HepG2 (cell line): ENCODE measurements at regions not wholly inside any gene's neighbourhood (a gene's known extent, or its start where the extent isn't known, plus 50 kb on each side); places are given as distances from the start of the nearest gene placed in this dataset.

Source experiments
- ATAC-seq: fragments of 200-7000 bp; cut with Tn5 transposase; 3 replicates; pipeline ENCODE4 v1.9.1; 2020; ENCODE audit warnings: mild to moderate bottlenecking, moderate library complexity
- BruUV-seq: library from RNA; stranded (reverse); fragments of 400-500 nt; replicated peaks from 2 replicates; lab custom pipeline; 2021; lab: Mats Ljungman, UMichigan
- CTCF ChIA-PET: fragments of 300-600 bp; formaldehyde crosslinking; extraction: SDS; loops from one replicate; lab custom pipeline; 2021; ENCODE audit warnings: low total read pairs, inconsistent platforms, low intra/inter-chr PET ratio; lab: Yijun Ruan, JAX
- POLR2A ChIA-PET: fragments of 350-600 bp; sonication (Branson Sonifier 250); formaldehyde crosslinking; loops from one replicate; lab custom pipeline; 2020; ENCODE audit warnings: antibody characterized with exemption, inconsistent platforms; lab: Yijun Ruan, JAX
- DNase-seq: peaks from one replicate; pipeline ENCODE4 v3.0.0-alpha.2; 2015; ENCODE audit warnings: low spot score
- FAIRE-seq: peaks from 3 replicates; lab custom pipeline; 2011; peaks lifted over from hg19 to GRCh38; lab: Jason Lieb, UNC
- H2AFZ ChIP-seq: one replicate; pipeline ENCODE4 v1.6.1; 2011; ENCODE audit warnings: low read length, inconsistent platforms
- H3K27ac ChIP-seq: fragments of 300-600 bp; 3 replicates; pipeline ENCODE4 v1.8.0; 2011; ENCODE audit warnings: mixed run types, mild to moderate bottlenecking, mixed read lengths, low read length, inconsistent platforms; ENCODE audit not compliant: insufficient read depth; ENCODE audit errors: extremely low read length
- H3K27me3 ChIP-seq, 2 experiments: fragments of 200-600 bp in 1 of 2; 2 replicates in 1 of 2; 3 replicates in 1 of 2; pipeline versions ENCODE4 v1.6.0 to v1.8.0; 2011; ENCODE audit warnings: low read length in 2 of 2, mild to moderate bottlenecking in 2 of 2, moderate library complexity in 2 of 2, inconsistent platforms in 1 of 2; ENCODE audit not compliant: insufficient read depth in 2 of 2, control insufficient read depth in 1 of 2
- H3K36me3 ChIP-seq, 2 experiments: fragments of 200-600 bp in 1 of 2; replicated peaks in 1 of 2; 2 replicates in 1 of 2; 3 replicates in 1 of 2; pipeline versions ENCODE4 v1.5.1 to v1.8.0; 2011; ENCODE audit warnings: low read length in 2 of 2, inconsistent platforms in 1 of 2; ENCODE audit not compliant: insufficient read depth in 2 of 2, control insufficient read depth in 1 of 2
- H3K4me1 ChIP-seq: 2 replicates; pipeline ENCODE4 v1.5.1; 2012; ENCODE audit warnings: low read length, inconsistent platforms; ENCODE audit not compliant: insufficient read depth
- H3K4me2 ChIP-seq: 2 replicates; pipeline ENCODE4 v1.6.0; 2011; ENCODE audit warnings: low read depth, low read length, inconsistent platforms
- H3K4me3 ChIP-seq, 3 experiments: fragments of 200-600 bp in 1 of 3; sonication (generic), shearing (Covaris generic) in 1 of 3; replicated peaks in 1 of 3; 2 replicates each; pipeline ENCODE4 v1.5.1; 2011 to 2016; ENCODE audit warnings: low read length in 3 of 3, inconsistent platforms in 2 of 3, low read depth in 2 of 3, mild to moderate bottlenecking in 2 of 3, control low read depth in 1 of 3, mixed read lengths in 1 of 3; ENCODE audit not compliant: insufficient read depth in 1 of 3
- H3K79me2 ChIP-seq: one replicate; pipeline ENCODE4 v1.6.1; 2011; ENCODE audit warnings: low read length, inconsistent platforms; ENCODE audit not compliant: insufficient read depth
- H3K9ac ChIP-seq: 2 replicates; pipeline ENCODE4 v1.6.0; 2011; ENCODE audit warnings: mild to moderate bottlenecking, low read depth, low read length, inconsistent platforms; ENCODE audit not compliant: insufficient read depth
- H3K9me3 ChIP-seq: 2 replicates; pipeline ENCODE4 v1.5.1; 2012; ENCODE audit warnings: mild to moderate bottlenecking, low read length
- H4K20me1 ChIP-seq: 2 replicates; pipeline ENCODE4 v1.6.0; 2011; ENCODE audit warnings: inconsistent platforms, mild to moderate bottlenecking, low read length, moderate library complexity; ENCODE audit not compliant: insufficient read depth
- EP300 ChIP-seq, 3 experiments: sonication (generic) in 1 of 3; formaldehyde crosslinking in 1 of 3; IDR thresholded peaks; 2 replicates each; pipeline versions ENCODE4 v1.5.1 to v1.6.1; 2011 to 2020; ENCODE audit warnings: low read depth in 2 of 3, low read length in 2 of 3, borderline replicate concordance in 1 of 3, improper control_type of control experiment in 1 of 3, mild to moderate bottlenecking in 1 of 3, missing genetic modification reagents in 1 of 3, moderate library complexity in 1 of 3
- GZF1 ChIP-seq: sonication (generic); formaldehyde crosslinking; IDR thresholded peaks from 2 replicates; pipeline ENCODE4 v1.5.1; 2020; ENCODE audit warnings: mild to moderate bottlenecking, missing genetic modification reagents
- KDM5A ChIP-seq: fragments of 200-600 bp; sonication (generic); IDR thresholded peaks from 2 replicates; pipeline ENCODE4 v1.7.0; 2018; ENCODE audit warnings: antibody characterized with exemption, mild to moderate bottlenecking, low read length, borderline replicate concordance
- LBX2 ChIP-seq: sonication (generic); formaldehyde crosslinking; IDR thresholded peaks from 2 replicates; pipeline ENCODE4 v1.5.0; 2020; ENCODE audit warnings: missing genetic modification reagents, mild to moderate bottlenecking, borderline replicate concordance
- MBD4 ChIP-seq: IDR thresholded peaks from 2 replicates; pipeline ENCODE4 v1.6.1; 2012; ENCODE audit warnings: low read length, inconsistent platforms, borderline replicate concordance
- MEIS1 ChIP-seq: sonication (generic); formaldehyde crosslinking; IDR thresholded peaks from 2 replicates; pipeline ENCODE4 v1.9.0; 2021; ENCODE audit warnings: mild to moderate bottlenecking, missing genetic modification reagents, moderate library complexity, borderline replicate concordance
- POLR2AphosphoS2 ChIP-seq: IDR thresholded peaks from 2 replicates; pipeline ENCODE4 v1.6.1; 2011; ENCODE audit warnings: low read depth, low read length, improper control_type of control experiment
- SOX5 ChIP-seq: IDR thresholded peaks from 2 replicates; pipeline ENCODE4 v1.6.1; 2016; ENCODE audit warnings: borderline replicate concordance
- ZBTB3 ChIP-seq: sonication (generic); formaldehyde crosslinking; IDR thresholded peaks from 2 replicates; pipeline ENCODE4 v1.4.0; 2020; ENCODE audit warnings: low read depth, mild to moderate bottlenecking, moderate library complexity, missing genetic modification reagents, borderline replicate concordance
- ZNF446 ChIP-seq: sonication (generic); formaldehyde crosslinking; IDR thresholded peaks from 2 replicates; pipeline ENCODE4 v1.5.0; 2020; ENCODE audit warnings: mild to moderate bottlenecking, missing genetic modification reagents
- ZNF788 ChIP-seq: sonication (generic); formaldehyde crosslinking; IDR thresholded peaks from 2 replicates; pipeline ENCODE4 v1.5.0; 2020; ENCODE audit warnings: mild to moderate bottlenecking, missing genetic modification reagents, borderline replicate concordance
- ZNF850 ChIP-seq: sonication (generic); formaldehyde crosslinking; conservative IDR thresholded peaks from 2 replicates; pipeline ENCODE4 v1.9.0; 2021; ENCODE audit warnings: mild to moderate bottlenecking, missing genetic modification reagents
- WGBS: methylation state at CpG from one replicate; pipeline ENCODE4 v1.1.6; 2017; ENCODE audit warnings: low lambda C conversion rate; 5-methylcytosine and 5-hydroxymethylcytosine counted together
- in situ Hi-C: cut with HindIII; loops from 2 replicates; pipeline ENCODE4 v1.10.0; 2017; ENCODE audit warnings: low pct_unique_long_range_greater_than_20kb; ENCODE audit not compliant: extremely low pct_ligation_motif_present
- intact Hi-C: fragments of 100-400 bp; cut with micrococcal nuclease; formaldehyde crosslinking; loops from one replicate; pipeline ENCODE4 v1.10.0; 2022; ENCODE audit not compliant: unreplicated experiment
- TF ChIP-seq, protein P1 (sequence below): sonication (generic); formaldehyde crosslinking; IDR thresholded peaks from 2 replicates; pipeline ENCODE4 v1.9.0; 2021; ENCODE audit warnings: missing genetic modification reagents, mild to moderate bottlenecking, borderline replicate concordance
- TF ChIP-seq, protein P2 (sequence below): sonication (generic); formaldehyde crosslinking; IDR thresholded peaks from 2 replicates; pipeline ENCODE4 v1.4.0; 2020; ENCODE audit warnings: missing genetic modification reagents

- H3K27ac ChIP-seq, result no peak overlapping the region
- no peak overlapping the region for H2AFZ ChIP-seq
- H3K4me3 ChIP-seq, result no peak overlapping the region
- FAIRE-seq, result no peak
- ChIA-PET POLR2A (no interaction called here), CTCF (no interaction called here)
- intact Hi-C loops (no loop called here), in situ Hi-C loops (no loop called here)
- H3K9ac ChIP-seq, result no peak overlapping the region
- no peak for TF ChIP-seq EP300 (IDR thresholded peaks at IDR 0.05; ENCODE audit: low read depth in 2 of 2, low read length in 2 of 2)
- no peak for TF ChIP-seq EP300 (CRISPR knock-in tag; IDR thresholded peaks at IDR 0.05; ENCODE audit: borderline replicate concordance)
- TF ChIP-seq MEIS1 (CRISPR knock-in tag), result no peak
- no peak for TF ChIP-seq SOX5 (CRISPR knock-in tag)
- TF ChIP-seq, protein P1, sequence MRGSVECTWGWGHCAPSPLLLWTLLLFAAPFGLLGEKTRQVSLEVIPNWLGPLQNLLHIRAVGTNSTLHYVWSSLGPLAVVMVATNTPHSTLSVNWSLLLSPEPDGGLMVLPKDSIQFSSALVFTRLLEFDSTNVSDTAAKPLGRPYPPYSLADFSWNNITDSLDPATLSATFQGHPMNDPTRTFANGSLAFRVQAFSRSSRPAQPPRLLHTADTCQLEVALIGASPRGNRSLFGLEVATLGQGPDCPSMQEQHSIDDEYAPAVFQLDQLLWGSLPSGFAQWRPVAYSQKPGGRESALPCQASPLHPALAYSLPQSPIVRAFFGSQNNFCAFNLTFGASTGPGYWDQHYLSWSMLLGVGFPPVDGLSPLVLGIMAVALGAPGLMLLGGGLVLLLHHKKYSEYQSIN, result no peak
- no peak for TF ChIP-seq ZNF788 (CRISPR knock-in tag)
- no peak for TF ChIP-seq LBX2 (CRISPR knock-in tag)
- TF ChIP-seq KDM5A, result no peak
- TF ChIP-seq MBD4, result no peak
- no peak for TF ChIP-seq ZNF446 (CRISPR knock-in tag)
- no peak for TF ChIP-seq ZBTB3 (CRISPR knock-in tag)
- TF ChIP-seq, protein P2, sequence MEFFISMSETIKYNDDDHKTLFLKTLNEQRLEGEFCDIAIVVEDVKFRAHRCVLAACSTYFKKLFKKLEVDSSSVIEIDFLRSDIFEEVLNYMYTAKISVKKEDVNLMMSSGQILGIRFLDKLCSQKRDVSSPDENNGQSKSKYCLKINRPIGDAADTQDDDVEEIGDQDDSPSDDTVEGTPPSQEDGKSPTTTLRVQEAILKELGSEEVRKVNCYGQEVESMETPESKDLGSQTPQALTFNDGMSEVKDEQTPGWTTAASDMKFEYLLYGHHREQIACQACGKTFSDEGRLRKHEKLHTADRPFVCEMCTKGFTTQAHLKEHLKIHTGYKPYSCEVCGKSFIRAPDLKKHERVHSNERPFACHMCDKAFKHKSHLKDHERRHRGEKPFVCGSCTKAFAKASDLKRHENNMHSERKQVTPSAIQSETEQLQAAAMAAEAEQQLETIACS (CRISPR knock-in tag), result no peak
- no peak for TF ChIP-seq ZNF850
- TF ChIP-seq GZF1 (CRISPR knock-in tag), result no peak
- no peak for TF ChIP-seq POLR2AphosphoS2
- WGBS, result 10% methylated on average over 5 of the region's 5 CpGs
- ATAC-seq, result no peak
- H3K79me2 ChIP-seq, result no peaks in the 10 kb centered on the region
- no peak overlapping the region for H3K4me2 ChIP-seq
- H3K4me1 ChIP-seq, result no peaks in the 10 kb centered on the region
- DNase-seq, result peak; percentile 4
- no peaks in the 10 kb centered on the region for H3K36me3 ChIP-seq
- H4K20me1 ChIP-seq, result no peaks in the 10 kb centered on the region
- no TSS peak for BruUV-seq
- peaks cover 9% of the 10 kb centered on the region; the same call in 1 of the 2 replicates for H3K9me3 ChIP-seq
- no peaks in the 10 kb centered on the region for H3K27me3 ChIP-seq
These were observed 478.8 kb downstream of the CETN3 start for GRCh38 chr5:89930591-89931392.
